Small intestine (tissue), 7 donors: ENCODE measurements at regions not wholly inside any gene's neighbourhood (a gene's known extent, or its start where the extent isn't known, plus 50 kb on each side); places are given as distances from the start of the nearest gene placed in this dataset.

Source experiments
- DNase-seq, 2 donors: peaks; one replicate each; pipeline versions ENCODE4 v3.0.0 to v3.0.0-alpha.2; 2013
- FAIRE-seq: peaks from 2 replicates; lab custom pipeline; 2012; peaks lifted over from hg19 to GRCh38; lab: Jason Lieb, UNC
- H3K27ac ChIP-seq, 3 donors: one replicate each; pipeline ENCODE4 v1.5.1; 2013; ENCODE audit warnings: low read length in 2 of 3, mild to moderate bottlenecking in 2 of 3, control low read depth in 1 of 3, inconsistent platforms in 1 of 3, low read depth in 1 of 3, moderate library complexity in 1 of 3
- H3K27me3 ChIP-seq, 3 donors: one replicate each; pipeline ENCODE4 v1.6.1; 2013; ENCODE audit warnings: low read length in 3 of 3, inconsistent platforms in 1 of 3; ENCODE audit not compliant: control insufficient read depth in 3 of 3, insufficient read depth in 3 of 3
- H3K36me3 ChIP-seq, 3 donors: one replicate each; pipeline ENCODE4 v1.6.1; 2013; ENCODE audit warnings: low read length in 3 of 3, inconsistent platforms in 1 of 3, low read depth in 1 of 3, mild to moderate bottlenecking in 1 of 3, moderate library complexity in 1 of 3; ENCODE audit not compliant: control insufficient read depth in 3 of 3, insufficient read depth in 2 of 3
- H3K4me1 ChIP-seq, 3 donors: one replicate each; pipeline ENCODE4 v1.6.1; 2013; ENCODE audit warnings: low read length in 2 of 3, inconsistent platforms in 1 of 3, low read depth in 1 of 3, mild to moderate bottlenecking in 1 of 3, moderate library complexity in 1 of 3; ENCODE audit not compliant: control insufficient read depth in 3 of 3, insufficient read depth in 2 of 3
- H3K4me3 ChIP-seq, 3 donors: one replicate each; pipeline ENCODE4 v1.5.1; 2013; ENCODE audit warnings: low read length in 3 of 3, control low read depth in 1 of 3, inconsistent platforms in 1 of 3, low read depth in 1 of 3, mild to moderate bottlenecking in 1 of 3, moderate library complexity in 1 of 3
- H3K9me3 ChIP-seq, 2 donors: one replicate each; pipeline ENCODE4 v1.6.1; 2013; ENCODE audit warnings: low read depth in 1 of 2, low read length in 1 of 2; ENCODE audit not compliant: control insufficient read depth in 2 of 2, insufficient read depth in 1 of 2
- WGBS, 3 donors: extraction: QIAGEN DNeasy Blood & Tissue Kit; methylation state at CpG; one replicate each; pipeline ENCODE4 v1.1.7; 2013; 5-methylcytosine and 5-hydroxymethylcytosine counted together
- donor health status: healthy with polysubstance abuse.
- donor health status: control.
- donor health status: control.
- donor health status: Bipolar disorder and iron deficiency.
- donor health status: healthy.

- FAIRE-seq: no peak
- no peak overlapping the region for H3K4me3 ChIP-seq
- DNase-seq: peak; percentile 68 to 87
- no peaks in the 10 kb centered on the region for H3K27me3 ChIP-seq
- no peaks in the 10 kb centered on the region for H3K9me3 ChIP-seq
- peaks cover 0 to 38% (median 0%) of the 10 kb centered on the region in 3 donors for H3K4me1 ChIP-seq
- WGBS, 3 donors: 12 to 41% (median 31%) methylated on average over 39 to 40 of the region's 40 CpGs
- peak overlapping the region in 1 of 3 donors; percentile 49 for H3K27ac ChIP-seq
- no peaks in the 10 kb centered on the region for H3K36me3 ChIP-seq
These were observed 151.7 kb upstream of the PPP2R2D start for GRCh38 chr10:131748831-131749766.

GRCh38 chr10:131749767-131750142 is 151.1 kb upstream of the PPP2R2D start:
- H3K36me3 ChIP-seq: no peaks in the 10 kb centered on the region
- no peaks in the 10 kb centered on the region for H3K27me3 ChIP-seq
- no peaks in the 10 kb centered on the region for H3K9me3 ChIP-seq
- DNase-seq (no peak), FAIRE-seq (no peak)
- H3K4me3 ChIP-seq: no peak overlapping the region
- H3K27ac ChIP-seq: peak overlapping the region in 1 of 3 donors; percentile 46
- 78 to 87% (median 84%) methylated on average over 8 of the region's 8 CpGs for WGBS, 3 donors
- peaks cover 0 to 38% (median 0%) of the 10 kb centered on the region in 3 donors for H3K4me1 ChIP-seq

GRCh38 chr10:131750171-131750895 is 150.5 kb upstream of the PPP2R2D start:
- DNase-seq: no peak
- no peak for FAIRE-seq
- Histone ChIP-seq H3K36me3 (no peaks in the 10 kb centered on the region), H3K27me3 (no peaks in the 10 kb centered on the region), H3K4me1 (peaks cover 0 to 38% (median 0%) of the 10 kb centered on the region in 3 donors), H3K27ac (no peak overlapping the region), H3K4me3 (no peak overlapping the region), H3K9me3 (no peaks in the 10 kb centered on the region)
- WGBS, 3 donors: 70 to 81% (median 72%) methylated on average over 22 of the region's 22 CpGs

- Histone ChIP-seq H3K36me3 (no peaks in the 10 kb centered on the region), H3K27ac (peak overlapping the region in 1 of 3 donors; percentile 60)
- DNase-seq: peak in 1 of 2 donors; percentile 48
These were observed 149.6 kb upstream of the PPP2R2D start for GRCh38 chr10:131750973-131751826.

GRCh38 chr10:131751827-131752775 is 148.7 kb upstream of the PPP2R2D start:
- Histone ChIP-seq H3K27me3 (no peaks in the 10 kb centered on the region), H3K9me3 (no peaks in the 10 kb centered on the region), H3K36me3 (no peaks in the 10 kb centered on the region), H3K4me3 (no peak overlapping the region), H3K27ac (peak overlapping the region in 1 of 3 donors; percentile 60), H3K4me1 (peaks cover 0 to 38% (median 0%) of the 10 kb centered on the region in 3 donors)
- FAIRE-seq (no peak), DNase-seq (peak in 1 of 2 donors; percentile 21)
- 72 to 76% (median 72%) methylated on average over 24 of the region's 24 CpGs for WGBS, 3 donors

More at GRCh38 chr10:131750973-131751826, 149.6 kb upstream of the PPP2R2D start:
- peaks cover 0 to 38% (median 0%) of the 10 kb centered on the region in 3 donors for H3K4me1 ChIP-seq
- H3K27me3 ChIP-seq: no peaks in the 10 kb centered on the region
- no peaks in the 10 kb centered on the region for H3K9me3 ChIP-seq
- no peak overlapping the region for H3K4me3 ChIP-seq
- no peak for FAIRE-seq
- 80 to 84% (median 81%) methylated on average over 17 of the region's 17 CpGs for WGBS, 3 donors

GRCh38 chr10:131753336-131753735 is 147.5 kb upstream of the PPP2R2D start:
- 61 to 72% (median 64%) methylated on average over 7 of the region's 7 CpGs for WGBS, 3 donors

GRCh38 chr10:131755200-131755599 is 145.6 kb upstream of the PPP2R2D start:
- FAIRE-seq (no peak), DNase-seq (no peak)
- WGBS, 3 donors: 73 to 83% (median 79%) methylated on average over 5 of the region's 5 CpGs
- Histone ChIP-seq H3K36me3 (no peaks in the 10 kb centered on the region), H3K4me1 (peaks cover 0 to 15% (median 0%) of the 10 kb centered on the region in 3 donors), H3K9me3 (no peaks in the 10 kb centered on the region), H3K4me3 (no peak overlapping the region), H3K27ac (no peak overlapping the region), H3K27me3 (no peaks in the 10 kb centered on the region)

More at GRCh38 chr10:131753336-131753735, 147.5 kb upstream of the PPP2R2D start:
- DNase-seq (no peak), FAIRE-seq (no peak)
- H3K27ac ChIP-seq: no peak overlapping the region
- H3K4me3 ChIP-seq: no peak overlapping the region
- H3K9me3 ChIP-seq: no peaks in the 10 kb centered on the region
- H3K36me3 ChIP-seq: no peaks in the 10 kb centered on the region
- no peaks in the 10 kb centered on the region for H3K27me3 ChIP-seq
- peaks cover 0 to 31% (median 0%) of the 10 kb centered on the region in 3 donors for H3K4me1 ChIP-seq
